ENCODE measurements at regions not wholly inside any gene's neighbourhood (a gene's known extent, or its start where the extent isn't known, plus 50 kb on each side); places are given as distances from the start of the nearest gene placed in this dataset.

GRCh38 chr6:21665110-21665391, 71.5 kb downstream of the SOX4 start:
- no peak for TF ChIP-seq CTCF (IDR thresholded peaks at IDR 0.05; ENCODE audit: insufficient read depth, low read length, poor library complexity, severe bottlenecking)
- DNase-seq (ENCODE audit: low read depth): no peak
- no peaks in the 10 kb centered on the region for H3K36me3 ChIP-seq (ENCODE audit: control insufficient read depth, insufficient read depth, low read length)
- H3K4me3 ChIP-seq (ENCODE audit: low read depth, low read length): peak overlapping the region; percentile 77
- H3K27me3 ChIP-seq (ENCODE audit: control insufficient read depth, insufficient read depth, low read length): no peaks in the 10 kb centered on the region

DNA sequence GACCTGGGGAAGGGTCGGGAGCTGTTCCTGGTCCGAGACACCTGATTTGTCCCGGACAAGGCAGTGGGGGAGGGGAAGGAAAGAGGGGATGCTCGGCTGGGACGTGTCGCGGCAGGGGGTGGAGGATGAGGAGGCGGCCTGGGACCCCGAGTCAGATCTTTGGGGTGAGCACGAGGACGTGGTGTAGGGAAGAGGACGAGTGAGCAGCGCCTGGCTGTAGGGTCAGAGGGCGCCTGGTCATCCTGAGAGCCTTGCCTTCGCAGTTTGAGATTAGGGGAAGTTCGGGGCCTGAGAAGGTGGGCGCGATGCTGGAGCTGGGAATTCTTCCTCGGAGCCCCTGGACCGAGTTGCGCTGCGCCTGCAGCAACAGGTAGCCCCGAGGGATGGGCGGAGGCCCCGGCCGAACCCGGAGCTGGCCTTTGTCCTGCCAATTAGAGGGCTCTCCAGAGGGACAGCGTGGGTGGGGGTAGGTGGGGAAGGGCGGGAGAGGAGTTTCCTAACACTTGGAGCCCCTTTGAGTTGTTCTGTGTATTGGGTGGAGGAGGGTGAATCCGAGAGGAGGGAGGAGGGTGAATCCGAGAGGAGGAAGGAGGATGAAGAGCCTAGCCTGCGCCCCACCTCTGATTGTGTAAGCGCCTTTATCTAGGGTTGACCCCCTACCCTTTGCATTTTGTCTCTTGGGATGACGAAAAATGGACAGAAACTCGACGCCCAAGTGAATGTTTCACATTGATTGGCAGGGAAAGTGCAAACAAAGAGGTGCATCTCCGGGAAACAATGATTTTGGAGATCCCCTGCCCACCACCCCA, 72.0 kb downstream of the SOX4 start:
- TF ChIP-seq CTCF (IDR thresholded peaks at IDR 0.05; ENCODE audit: insufficient read depth, low read length, poor library complexity, severe bottlenecking): no peak
- H3K4me3 ChIP-seq (ENCODE audit: low read depth, low read length): peak overlapping the region; percentile 77
- no peak for DNase-seq (ENCODE audit: low read depth)
- H3K27me3 ChIP-seq (ENCODE audit: control insufficient read depth, insufficient read depth, low read length): no peaks in the 10 kb centered on the region
- no peaks in the 10 kb centered on the region for H3K36me3 ChIP-seq (ENCODE audit: control insufficient read depth, insufficient read depth, low read length)

- DNase-seq (ENCODE audit: low read depth): no peak
- no peaks in the 10 kb centered on the region for H3K27me3 ChIP-seq (ENCODE audit: control insufficient read depth, insufficient read depth, low read length)
- H3K4me3 ChIP-seq (ENCODE audit: low read depth, low read length): peak overlapping the region; percentile 77
- H3K36me3 ChIP-seq (ENCODE audit: control insufficient read depth, insufficient read depth, low read length): no peaks in the 10 kb centered on the region
- TF ChIP-seq CTCF (IDR thresholded peaks at IDR 0.05; ENCODE audit: insufficient read depth, low read length, poor library complexity, severe bottlenecking): no peak
Observed at GRCh38 chr6:21666201-21666691, 72.7 kb downstream of the SOX4 start.

GRCh38 chr6:21666853-21667681, 73.5 kb downstream of the SOX4 start:
- no peaks in the 10 kb centered on the region for H3K27me3 ChIP-seq (ENCODE audit: control insufficient read depth, insufficient read depth, low read length)
- no peak for TF ChIP-seq CTCF (IDR thresholded peaks at IDR 0.05; ENCODE audit: insufficient read depth, low read length, poor library complexity, severe bottlenecking)
- no peaks in the 10 kb centered on the region for H3K36me3 ChIP-seq (ENCODE audit: control insufficient read depth, insufficient read depth, low read length)
- DNase-seq (ENCODE audit: low read depth): no peak
- H3K4me3 ChIP-seq (ENCODE audit: low read depth, low read length): peak overlapping the region; percentile 77

DNA sequence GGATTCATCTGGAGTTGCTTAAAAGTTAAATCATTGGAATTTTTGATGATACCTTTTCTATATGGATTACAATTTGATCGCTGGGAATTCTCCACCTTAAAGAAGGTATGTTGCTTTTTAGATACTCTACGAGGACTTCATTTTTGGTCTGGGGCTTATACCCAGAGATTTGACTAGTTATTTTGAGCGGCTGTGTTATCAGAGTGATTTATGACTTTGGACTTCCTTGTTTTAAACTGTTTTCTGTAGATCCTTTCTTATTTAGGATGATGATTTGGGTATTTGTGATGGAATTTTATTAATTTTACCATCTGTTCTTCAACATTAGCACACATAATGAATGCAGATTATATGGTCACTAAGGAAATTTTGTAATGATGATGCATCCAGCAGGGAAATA, 75.2 kb downstream of the SOX4 start:
- peak overlapping the region; percentile 77 for H3K4me3 ChIP-seq (ENCODE audit: low read depth, low read length)
- TF ChIP-seq CTCF (IDR thresholded peaks at IDR 0.05; ENCODE audit: insufficient read depth, low read length, poor library complexity, severe bottlenecking): no peak

More for the DNA sequence above, 75.2 kb downstream of the SOX4 start:
- no peak for DNase-seq (ENCODE audit: low read depth)
- H3K36me3 ChIP-seq (ENCODE audit: control insufficient read depth, insufficient read depth, low read length): no peaks in the 10 kb centered on the region
- no peaks in the 10 kb centered on the region for H3K27me3 ChIP-seq (ENCODE audit: control insufficient read depth, insufficient read depth, low read length)
